DND-41 (cell line): ENCODE measurements at regions not wholly inside any gene's neighbourhood (a gene's known extent, or its start where the extent isn't known, plus 50 kb on each side); places are given as distances from the start of the nearest gene placed in this dataset.

Experiments used
- EZH2 ChIP-seq: IDR thresholded peaks from 3 replicates; pipeline ENCODE4 v1.6.1; 2012; ENCODE audit warnings: borderline replicate concordance, low read depth, mild to moderate bottlenecking, moderate library complexity, low read length, inconsistent platforms; ENCODE audit not compliant: severe bottlenecking
- TF ChIP-seq, protein P1 (sequence below): IDR thresholded peaks from 2 replicates; pipeline ENCODE4 v1.5.1; 2012; ENCODE audit warnings: borderline replicate concordance, low read length, moderate library complexity, mild to moderate bottlenecking; ENCODE audit not compliant: poor library complexity, severe bottlenecking; ENCODE audit errors: extremely low read depth

DNA sequence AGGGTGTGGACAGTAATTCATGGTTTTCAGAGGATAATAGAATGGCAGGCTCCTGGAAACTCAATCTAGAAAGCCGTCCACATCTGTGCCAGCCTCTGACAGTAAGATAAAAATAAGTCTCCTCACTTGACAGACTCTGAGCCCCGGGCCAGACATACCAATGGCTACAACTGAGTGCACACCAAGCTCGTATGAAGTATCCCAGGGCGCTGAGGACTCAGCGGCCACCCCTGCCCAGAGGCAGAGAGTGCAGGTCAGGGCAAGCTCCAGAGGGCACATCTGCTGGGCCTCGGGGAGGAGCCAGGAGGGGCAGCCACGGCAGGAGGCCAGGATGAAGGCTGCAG is 262.8 kb upstream of the TCERG1L start:
- no peak for TF ChIP-seq EZH2
- TF ChIP-seq, protein P1, sequence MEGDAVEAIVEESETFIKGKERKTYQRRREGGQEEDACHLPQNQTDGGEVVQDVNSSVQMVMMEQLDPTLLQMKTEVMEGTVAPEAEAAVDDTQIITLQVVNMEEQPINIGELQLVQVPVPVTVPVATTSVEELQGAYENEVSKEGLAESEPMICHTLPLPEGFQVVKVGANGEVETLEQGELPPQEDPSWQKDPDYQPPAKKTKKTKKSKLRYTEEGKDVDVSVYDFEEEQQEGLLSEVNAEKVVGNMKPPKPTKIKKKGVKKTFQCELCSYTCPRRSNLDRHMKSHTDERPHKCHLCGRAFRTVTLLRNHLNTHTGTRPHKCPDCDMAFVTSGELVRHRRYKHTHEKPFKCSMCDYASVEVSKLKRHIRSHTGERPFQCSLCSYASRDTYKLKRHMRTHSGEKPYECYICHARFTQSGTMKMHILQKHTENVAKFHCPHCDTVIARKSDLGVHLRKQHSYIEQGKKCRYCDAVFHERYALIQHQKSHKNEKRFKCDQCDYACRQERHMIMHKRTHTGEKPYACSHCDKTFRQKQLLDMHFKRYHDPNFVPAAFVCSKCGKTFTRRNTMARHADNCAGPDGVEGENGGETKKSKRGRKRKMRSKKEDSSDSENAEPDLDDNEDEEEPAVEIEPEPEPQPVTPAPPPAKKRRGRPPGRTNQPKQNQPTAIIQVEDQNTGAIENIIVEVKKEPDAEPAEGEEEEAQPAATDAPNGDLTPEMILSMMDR = no peak
